SK-N-SH (cell line): ENCODE measurements at regions not wholly inside any gene's neighbourhood (a gene's known extent, or its start where the extent isn't known, plus 50 kb on each side); places are given as distances from the start of the nearest gene placed in this dataset.

ENCODE experiments used
- CHD2 ChIP-seq: fragments of 150-350 bp; IDR thresholded peaks from 2 replicates; pipeline ENCODE4 v1.6.1; 2018; ENCODE audit warnings: low read length; ENCODE audit not compliant: partially characterized antibody
- EP300 ChIP-seq, 2 experiments: IDR thresholded peaks; 2 replicates each; pipeline versions ENCODE4 v1.4.0 to v1.6.1; 2012; ENCODE audit warnings: borderline replicate concordance in 1 of 2, low read depth in 1 of 2, low read length in 1 of 2
- FOSL2 ChIP-seq: IDR thresholded peaks from 2 replicates; pipeline ENCODE4 v1.4.0; 2012; ENCODE audit warnings: low read depth, mild to moderate bottlenecking, moderate library complexity, borderline replicate concordance
- GABPA ChIP-seq: IDR thresholded peaks from 2 replicates; pipeline ENCODE4 v1.4.0; 2012; ENCODE audit warnings: low read depth, mild to moderate bottlenecking
- GATA2 ChIP-seq: sonication (generic); formaldehyde crosslinking; IDR thresholded peaks from 2 replicates; pipeline ENCODE4 v1.5.0; 2020; ENCODE audit warnings: mild to moderate bottlenecking, missing genetic modification reagents
- MEF2A ChIP-seq: IDR thresholded peaks from 2 replicates; pipeline ENCODE4 v1.4.0; 2012; ENCODE audit warnings: low read depth, borderline replicate concordance
- NFIC ChIP-seq: IDR thresholded peaks from 2 replicates; pipeline ENCODE4 v1.4.0; 2012; ENCODE audit warnings: borderline replicate concordance
- NRF1 ChIP-seq: IDR thresholded peaks from 2 replicates; pipeline ENCODE4 v1.6.1; 2012; ENCODE audit warnings: low read depth, mild to moderate bottlenecking, low read length
- RAD21 ChIP-seq: IDR thresholded peaks from 2 replicates; pipeline ENCODE4 v1.6.1; 2012; ENCODE audit warnings: mild to moderate bottlenecking, low read length
- RFX5 ChIP-seq: IDR thresholded peaks from 2 replicates; pipeline ENCODE4 v1.6.1; 2012; ENCODE audit warnings: mild to moderate bottlenecking, improper control_type of control experiment, low read length
- SMC3 ChIP-seq: IDR thresholded peaks from 2 replicates; pipeline ENCODE4 v1.6.1; 2012; ENCODE audit warnings: low read depth, low read length, improper control_type of control experiment
- TAF1 ChIP-seq: IDR thresholded peaks from 2 replicates; pipeline ENCODE4 v1.6.1; 2012; ENCODE audit warnings: low read depth, mild to moderate bottlenecking, low read length, moderate library complexity, borderline replicate concordance
- TEAD4 ChIP-seq: IDR thresholded peaks from 2 replicates; pipeline ENCODE4 v1.4.0; 2012; ENCODE audit warnings: mild to moderate bottlenecking, borderline replicate concordance; ENCODE audit not compliant: insufficient read depth
- YY1 ChIP-seq: IDR thresholded peaks from 2 replicates; pipeline ENCODE4 v1.4.0; 2012; ENCODE audit warnings: low read depth, mild to moderate bottlenecking
- TF ChIP-seq, protein P1 (sequence below): IDR thresholded peaks from 2 replicates; pipeline ENCODE4 v1.6.1; 2012; ENCODE audit warnings: mild to moderate bottlenecking, low read depth, low read length, moderate library complexity
- TF ChIP-seq, protein P2 (sequence below): IDR thresholded peaks from 2 replicates; pipeline ENCODE4 v1.4.0; 2012; ENCODE audit warnings: low read depth, borderline replicate concordance
- TF ChIP-seq, protein P3 (sequence below): fragments of 200-600 bp; sonication (generic); IDR thresholded peaks from 2 replicates; pipeline ENCODE4 v1.6.1; 2017; ENCODE audit warnings: antibody characterized with exemption, mild to moderate bottlenecking, moderate library complexity

DNA sequence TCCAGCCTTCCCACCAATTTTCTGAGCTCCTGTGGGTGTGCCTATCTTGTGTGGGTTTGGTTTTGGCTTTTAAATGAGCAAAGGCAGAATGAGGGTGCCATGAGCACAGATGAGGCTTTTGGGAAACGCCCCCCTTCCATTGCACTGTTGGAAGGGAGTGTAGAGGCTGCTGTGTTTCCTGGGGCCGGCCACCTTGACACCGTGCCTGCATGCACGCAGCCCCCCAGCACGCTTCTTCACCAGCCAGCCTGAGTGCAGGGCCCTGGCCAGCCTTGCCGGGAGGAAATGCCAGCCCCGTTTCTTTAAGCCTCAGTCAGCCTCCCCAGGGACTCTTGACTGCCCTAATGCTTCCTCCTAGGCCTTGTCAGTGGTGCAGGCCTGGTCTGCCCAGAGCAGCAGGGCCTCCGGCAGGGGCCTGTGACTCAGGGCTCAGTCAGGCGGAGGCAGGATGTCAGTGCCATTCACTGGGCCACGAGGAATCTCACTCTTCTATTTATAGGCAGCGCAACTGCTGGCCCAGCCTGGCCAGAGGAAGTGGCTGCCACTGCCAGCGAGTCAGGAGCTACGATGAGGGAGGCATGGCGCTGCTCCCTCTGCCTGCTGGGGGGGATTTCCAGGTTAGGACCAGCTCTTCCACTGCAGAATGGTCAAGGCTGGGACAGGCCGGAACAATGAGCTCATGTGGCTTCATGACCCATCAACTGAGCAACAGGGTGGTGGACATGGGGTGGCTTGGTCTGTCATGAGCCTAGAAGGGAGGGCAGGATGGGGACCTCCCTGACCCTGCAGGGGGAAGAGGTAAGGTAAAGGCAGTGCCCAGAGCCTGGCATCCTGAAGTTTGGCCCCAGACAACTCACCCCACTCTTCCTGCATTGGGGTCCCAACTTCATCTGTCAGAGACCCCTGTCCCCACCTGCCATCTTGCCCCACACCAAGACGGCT is 205.2 kb downstream of the RAB11FIP4 start (continued):
- TF ChIP-seq RFX5 (no peak), GABPA (peak; percentile 14; the same call in 1 of the 2 replicates), YY1 (peak; percentile 68; the same call in 1 of the 2 replicates), TAF1 (peak; percentile 65; the same call in 1 of the 2 replicates), RAD21 (peak; percentile 22; the same call in 1 of the 2 replicates), GATA2 (CRISPR knock-in tag) (no peak), NFIC (peak; percentile 92), CHD2 (no peak), EP300 (IDR thresholded peaks at IDR 0.05; ENCODE audit: borderline replicate concordance in 1 of 2, low read depth in 1 of 2, low read length in 1 of 2) (peak in 1 of 2 experiments; percentile 97; a peak in 2 of 4 replicates), MEF2A (peak; percentile 98), FOSL2 (peak; percentile 96), SMC3 (no peak; the same call in 1 of the 2 replicates), NRF1 (no peak), TEAD4 (peak; percentile 87)
- TF ChIP-seq, protein P1, sequence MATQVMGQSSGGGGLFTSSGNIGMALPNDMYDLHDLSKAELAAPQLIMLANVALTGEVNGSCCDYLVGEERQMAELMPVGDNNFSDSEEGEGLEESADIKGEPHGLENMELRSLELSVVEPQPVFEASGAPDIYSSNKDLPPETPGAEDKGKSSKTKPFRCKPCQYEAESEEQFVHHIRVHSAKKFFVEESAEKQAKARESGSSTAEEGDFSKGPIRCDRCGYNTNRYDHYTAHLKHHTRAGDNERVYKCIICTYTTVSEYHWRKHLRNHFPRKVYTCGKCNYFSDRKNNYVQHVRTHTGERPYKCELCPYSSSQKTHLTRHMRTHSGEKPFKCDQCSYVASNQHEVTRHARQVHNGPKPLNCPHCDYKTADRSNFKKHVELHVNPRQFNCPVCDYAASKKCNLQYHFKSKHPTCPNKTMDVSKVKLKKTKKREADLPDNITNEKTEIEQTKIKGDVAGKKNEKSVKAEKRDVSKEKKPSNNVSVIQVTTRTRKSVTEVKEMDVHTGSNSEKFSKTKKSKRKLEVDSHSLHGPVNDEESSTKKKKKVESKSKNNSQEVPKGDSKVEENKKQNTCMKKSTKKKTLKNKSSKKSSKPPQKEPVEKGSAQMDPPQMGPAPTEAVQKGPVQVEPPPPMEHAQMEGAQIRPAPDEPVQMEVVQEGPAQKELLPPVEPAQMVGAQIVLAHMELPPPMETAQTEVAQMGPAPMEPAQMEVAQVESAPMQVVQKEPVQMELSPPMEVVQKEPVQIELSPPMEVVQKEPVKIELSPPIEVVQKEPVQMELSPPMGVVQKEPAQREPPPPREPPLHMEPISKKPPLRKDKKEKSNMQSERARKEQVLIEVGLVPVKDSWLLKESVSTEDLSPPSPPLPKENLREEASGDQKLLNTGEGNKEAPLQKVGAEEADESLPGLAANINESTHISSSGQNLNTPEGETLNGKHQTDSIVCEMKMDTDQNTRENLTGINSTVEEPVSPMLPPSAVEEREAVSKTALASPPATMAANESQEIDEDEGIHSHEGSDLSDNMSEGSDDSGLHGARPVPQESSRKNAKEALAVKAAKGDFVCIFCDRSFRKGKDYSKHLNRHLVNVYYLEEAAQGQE, result peak; percentile 50; the same call in 1 of the 2 replicates
- TF ChIP-seq, protein P2, sequence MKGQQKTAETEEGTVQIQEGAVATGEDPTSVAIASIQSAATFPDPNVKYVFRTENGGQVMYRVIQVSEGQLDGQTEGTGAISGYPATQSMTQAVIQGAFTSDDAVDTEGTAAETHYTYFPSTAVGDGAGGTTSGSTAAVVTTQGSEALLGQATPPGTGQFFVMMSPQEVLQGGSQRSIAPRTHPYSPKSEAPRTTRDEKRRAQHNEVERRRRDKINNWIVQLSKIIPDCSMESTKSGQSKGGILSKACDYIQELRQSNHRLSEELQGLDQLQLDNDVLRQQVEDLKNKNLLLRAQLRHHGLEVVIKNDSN, result 0 out of 2 replicates have a peak, but pooled peaks have one; percentile 41
- TF ChIP-seq, protein P3, sequence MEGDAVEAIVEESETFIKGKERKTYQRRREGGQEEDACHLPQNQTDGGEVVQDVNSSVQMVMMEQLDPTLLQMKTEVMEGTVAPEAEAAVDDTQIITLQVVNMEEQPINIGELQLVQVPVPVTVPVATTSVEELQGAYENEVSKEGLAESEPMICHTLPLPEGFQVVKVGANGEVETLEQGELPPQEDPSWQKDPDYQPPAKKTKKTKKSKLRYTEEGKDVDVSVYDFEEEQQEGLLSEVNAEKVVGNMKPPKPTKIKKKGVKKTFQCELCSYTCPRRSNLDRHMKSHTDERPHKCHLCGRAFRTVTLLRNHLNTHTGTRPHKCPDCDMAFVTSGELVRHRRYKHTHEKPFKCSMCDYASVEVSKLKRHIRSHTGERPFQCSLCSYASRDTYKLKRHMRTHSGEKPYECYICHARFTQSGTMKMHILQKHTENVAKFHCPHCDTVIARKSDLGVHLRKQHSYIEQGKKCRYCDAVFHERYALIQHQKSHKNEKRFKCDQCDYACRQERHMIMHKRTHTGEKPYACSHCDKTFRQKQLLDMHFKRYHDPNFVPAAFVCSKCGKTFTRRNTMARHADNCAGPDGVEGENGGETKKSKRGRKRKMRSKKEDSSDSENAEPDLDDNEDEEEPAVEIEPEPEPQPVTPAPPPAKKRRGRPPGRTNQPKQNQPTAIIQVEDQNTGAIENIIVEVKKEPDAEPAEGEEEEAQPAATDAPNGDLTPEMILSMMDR, result no peak; the same call in 1 of the 2 replicates
